HG03378 (cell line): ENCODE measurements at regions not wholly inside any gene's neighbourhood (a gene's known extent, or its start where the extent isn't known, plus 50 kb on each side); places are given as distances from the start of the nearest gene placed in this dataset.

Source experiments
- ATAC-seq: cut with Tn5 transposase; IDR thresholded peaks from one replicate; pipeline ENCODE4 v1.9.1; 2021; ENCODE audit warnings: mild to moderate bottlenecking, moderate library complexity; ENCODE audit not compliant: unreplicated experiment

- ATAC-seq: no peak
These were observed 141.2 kb downstream of the CD8B2 start for GRCh38 chr2:106628377-106628776.

DNA sequence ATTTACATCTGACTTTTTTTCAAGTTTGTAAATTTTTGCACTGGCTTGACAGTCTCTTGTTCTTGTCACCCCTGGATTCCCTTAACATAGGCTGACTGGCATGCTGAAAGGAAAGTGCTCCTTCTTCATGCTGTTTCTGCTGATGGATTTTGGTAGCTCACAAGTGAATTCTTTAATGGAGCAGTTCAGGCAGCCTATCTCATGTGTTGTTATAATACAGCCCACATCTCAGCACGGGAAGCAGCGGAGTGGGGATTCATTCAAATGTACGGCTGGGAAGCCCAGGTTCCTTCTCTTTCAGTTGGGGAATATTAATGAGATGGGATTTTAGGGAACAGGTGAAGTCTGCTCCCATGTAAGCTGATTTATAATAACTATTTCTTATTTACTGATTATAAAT is 142.8 kb downstream of the CD8B2 start:
- ATAC-seq: no peak

- no peak for ATAC-seq
These were observed 144.1 kb downstream of the CD8B2 start for GRCh38 chr2:106631281-106631680.

- ATAC-seq: no peak
These were observed 150.9 kb downstream of the CD8B2 start for GRCh38 chr2:106638043-106638442.

GRCh38 chr2:106638580-106638979 is 151.4 kb downstream of the CD8B2 start:
- ATAC-seq: no peak

- ATAC-seq: no peak
These were observed 155.5 kb downstream of the CD8B2 start for GRCh38 chr2:106642679-106643078.

DNA sequence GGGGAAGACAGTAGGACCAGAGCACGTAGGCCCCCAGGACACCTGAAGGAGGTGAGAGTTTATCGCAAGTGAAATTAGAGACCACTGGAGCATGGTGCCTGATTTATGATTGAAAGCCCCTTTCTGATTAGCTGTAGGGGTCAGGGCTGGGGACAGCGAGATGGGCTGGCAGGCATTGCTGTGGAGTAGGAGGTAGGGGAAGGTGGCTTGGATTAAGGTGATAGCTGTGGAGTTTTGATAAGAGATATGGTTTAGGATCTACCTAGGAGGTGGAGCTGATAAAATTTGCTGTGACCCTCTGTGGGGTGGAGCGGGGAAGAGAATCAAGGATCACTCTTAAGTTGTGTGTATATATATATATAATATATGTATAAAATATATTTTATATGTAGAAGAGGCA is 157.5 kb downstream of the CD8B2 start:
- no peak for ATAC-seq

GRCh38 chr2:106646605-106647004 is 159.4 kb downstream of the CD8B2 start:
- ATAC-seq: no peak

DNA sequence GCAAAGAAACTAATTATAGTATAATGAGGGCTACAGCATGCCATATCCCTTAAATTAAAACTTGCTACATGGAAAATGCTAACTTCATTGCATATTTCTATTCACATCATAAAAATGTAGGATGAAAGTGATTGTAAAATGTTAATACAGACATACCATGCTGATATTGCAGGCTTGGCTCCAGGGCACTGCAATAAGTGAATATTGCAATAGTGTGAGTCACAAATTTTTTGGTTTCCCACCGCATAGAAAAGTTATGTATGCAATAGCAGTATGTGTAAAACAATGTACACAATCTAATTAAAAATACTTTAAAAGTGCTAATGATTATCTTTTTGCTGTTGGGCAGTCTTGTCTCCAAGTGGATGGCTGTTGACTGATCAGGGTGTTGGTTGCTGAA is 162.1 kb downstream of the CD8B2 start:
- no peak for ATAC-seq

GRCh38 chr2:106653465-106653864 is 166.3 kb downstream of the CD8B2 start:
- no peak for ATAC-seq

DNA sequence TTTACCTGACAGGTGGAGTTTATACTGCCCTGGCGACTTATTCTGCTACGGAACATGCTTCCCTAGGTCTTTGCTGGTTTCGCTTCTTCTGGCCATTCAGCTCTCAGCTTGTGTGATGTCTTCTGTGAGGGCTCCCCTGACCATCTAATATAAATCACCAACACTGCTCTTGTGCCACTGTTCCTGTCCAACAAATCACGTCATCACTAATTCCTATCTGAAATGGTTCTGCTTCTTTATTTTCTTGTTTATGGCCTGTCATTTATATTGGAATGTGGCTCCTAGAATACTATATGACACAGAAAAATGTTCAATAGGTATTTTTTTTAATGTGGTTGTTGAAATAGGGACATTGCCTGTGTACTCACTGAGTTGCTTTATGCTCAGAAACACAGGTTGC is 171.5 kb downstream of the CD8B2 start:
- no peak for ATAC-seq

GRCh38 chr2:106664669-106665068 is 177.5 kb downstream of the CD8B2 start:
- peak; percentile 97 for ATAC-seq

- ATAC-seq: no peak
These were observed 180.4 kb downstream of the CD8B2 start for GRCh38 chr2:106667478-106668070.

DNA sequence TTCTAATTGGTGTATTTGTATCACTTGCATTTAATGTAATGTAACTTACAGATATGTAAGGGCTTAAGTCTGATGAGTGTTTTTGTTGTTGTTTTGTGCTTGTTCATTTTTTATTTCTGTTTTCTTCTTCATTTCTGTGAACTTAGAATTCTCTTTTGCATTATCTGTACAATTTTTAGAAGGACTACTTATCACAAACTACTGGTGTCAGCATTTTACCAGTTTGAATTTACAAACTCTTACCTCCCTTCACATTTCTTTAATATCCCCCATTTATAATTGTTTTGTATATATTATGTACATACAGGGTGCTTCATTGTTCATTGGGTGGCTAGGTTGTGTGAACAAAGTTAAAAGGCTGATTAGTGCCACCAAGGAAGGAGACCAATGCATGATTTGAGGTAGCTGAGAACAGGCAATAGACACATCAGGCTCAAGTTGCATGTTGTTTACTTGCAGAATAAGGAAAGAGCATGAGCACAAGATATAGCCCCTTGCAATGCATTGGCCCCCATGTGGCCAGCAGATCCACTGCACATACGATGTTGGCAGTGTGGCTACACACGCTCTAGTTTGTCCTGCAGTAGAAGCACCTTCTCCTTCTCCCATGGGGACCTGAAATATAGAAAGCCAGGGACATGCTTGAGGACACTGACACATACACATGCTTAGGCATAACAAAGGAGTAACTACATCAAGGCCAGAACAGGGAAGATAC is 198.2 kb downstream of the CD8B2 start:
- no peak for ATAC-seq

- no peak for ATAC-seq
These were observed 199.2 kb downstream of the ST6GAL2 start for GRCh38 chr2:106686814-106687213.

DNA sequence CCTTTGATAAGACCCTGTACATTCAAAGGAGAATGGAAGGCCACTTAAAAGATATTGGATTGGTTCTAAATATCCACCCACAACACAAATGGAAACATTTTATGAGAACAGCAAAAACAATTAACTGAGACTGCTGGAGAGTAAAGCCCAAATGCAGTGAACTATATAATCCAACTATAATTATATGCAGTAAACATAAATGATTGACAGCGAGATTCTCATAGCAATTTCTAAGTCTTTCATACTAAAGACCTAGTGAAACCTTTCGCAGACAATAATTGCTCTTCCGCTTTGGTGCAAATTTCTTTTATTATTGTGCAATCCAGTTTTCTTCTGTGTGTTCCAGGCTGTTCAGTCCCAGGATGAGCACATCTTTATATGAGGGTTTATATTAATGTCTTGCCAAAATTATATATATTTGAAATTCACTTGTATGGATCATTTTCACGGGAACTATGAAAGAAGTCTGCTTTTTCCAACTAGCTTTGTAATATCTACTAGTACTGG is 190.9 kb downstream of the ST6GAL2 start:
- no peak for ATAC-seq

DNA sequence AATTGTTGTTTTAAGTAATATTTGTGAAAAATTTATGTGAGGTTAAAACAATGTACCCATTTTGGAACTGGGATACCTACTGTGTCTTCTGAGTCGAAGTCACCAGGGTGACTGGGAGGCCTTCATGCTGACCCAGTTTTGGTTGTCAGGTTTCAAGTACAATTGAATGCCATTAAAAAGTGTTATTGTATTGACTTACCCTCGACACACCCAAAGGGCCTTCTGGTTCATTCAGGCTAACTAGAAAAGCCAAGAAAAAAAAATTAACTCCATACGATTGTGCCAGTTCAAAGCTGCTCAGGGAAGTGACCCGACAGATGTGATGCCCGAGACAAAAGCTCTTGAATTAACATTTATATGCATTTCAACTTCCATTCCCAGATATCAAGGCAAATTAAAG is 190.0 kb downstream of the ST6GAL2 start:
- no peak for ATAC-seq

DNA sequence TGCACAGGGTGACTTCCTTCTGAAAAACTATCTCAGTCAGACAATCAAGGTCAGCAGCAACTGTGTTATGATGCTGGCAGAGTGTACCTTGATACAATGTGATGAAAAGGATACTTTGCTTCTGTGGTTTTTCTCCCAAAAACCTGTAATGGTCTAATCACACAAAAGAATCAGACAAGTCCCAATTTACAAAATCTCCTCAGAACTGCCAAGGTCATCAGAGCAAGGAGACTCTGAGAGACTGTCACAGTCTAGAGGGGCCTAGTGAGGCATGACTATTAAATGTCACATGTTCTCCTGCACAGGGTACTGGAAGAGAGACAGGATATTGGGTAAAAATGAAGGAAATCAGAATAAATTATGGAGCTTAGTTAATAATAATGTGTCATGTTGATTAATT is 185.4 kb downstream of the ST6GAL2 start:
- no peak for ATAC-seq

DNA sequence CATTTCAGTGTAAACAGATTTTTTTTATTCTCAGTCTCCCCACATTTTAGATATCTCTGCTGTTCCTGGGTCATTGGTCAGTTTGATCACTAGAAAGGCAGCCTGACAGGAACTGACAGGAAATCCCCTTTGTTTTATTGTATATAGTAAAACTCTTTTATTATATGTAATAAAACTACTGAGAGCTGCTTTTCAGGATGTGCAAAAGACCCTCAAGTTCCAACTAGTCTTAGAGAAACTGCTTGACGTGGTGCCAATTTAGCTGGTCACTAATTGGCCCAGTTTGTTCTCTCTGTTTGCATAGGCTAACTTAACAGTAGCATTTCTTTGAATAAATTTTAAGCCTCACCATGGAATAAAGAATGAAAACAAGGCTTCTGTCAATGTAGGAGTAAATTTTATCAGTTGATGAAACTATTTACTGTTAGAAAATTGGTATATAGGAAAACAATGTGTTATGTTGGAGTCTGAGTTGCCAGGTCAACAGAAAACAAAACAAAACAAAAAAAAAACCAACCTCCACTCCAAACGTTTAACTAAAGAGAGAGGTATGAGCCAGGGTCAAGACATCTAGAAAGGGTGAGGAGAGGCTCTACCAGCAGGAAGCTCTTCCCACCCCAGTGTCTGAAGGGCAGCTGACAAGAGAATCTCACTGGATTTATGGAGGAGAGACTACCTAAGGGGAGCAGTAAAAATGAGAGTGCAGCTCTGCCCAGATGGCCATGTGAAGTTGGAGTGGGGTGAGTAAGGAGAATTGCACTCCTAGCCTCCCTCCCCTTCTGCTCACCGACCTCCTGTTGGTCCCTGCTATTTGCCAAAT is 184.6 kb downstream of the ST6GAL2 start:
- no peak for ATAC-seq

GRCh38 chr2:106703161-106703560 is 182.8 kb downstream of the ST6GAL2 start:
- ATAC-seq: no peak

DNA sequence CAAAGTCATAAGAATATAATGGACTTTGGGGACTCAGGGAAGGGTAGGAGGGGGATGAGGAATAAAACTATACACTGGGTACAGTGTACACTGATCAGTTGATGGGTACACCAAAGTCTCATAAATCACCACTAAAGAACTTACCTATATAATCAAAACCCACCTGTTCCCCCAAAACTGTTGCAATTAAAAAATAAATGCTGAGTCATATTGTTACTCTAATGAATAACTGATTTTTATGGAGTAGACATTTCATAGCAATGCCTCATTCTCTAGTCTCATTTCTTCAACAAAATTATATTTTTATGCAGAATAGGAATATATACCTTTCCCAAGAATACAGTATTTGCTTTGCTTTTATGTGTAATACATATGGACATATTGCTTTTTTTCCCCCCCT is 181.2 kb downstream of the ST6GAL2 start:
- ATAC-seq: no peak

DNA sequence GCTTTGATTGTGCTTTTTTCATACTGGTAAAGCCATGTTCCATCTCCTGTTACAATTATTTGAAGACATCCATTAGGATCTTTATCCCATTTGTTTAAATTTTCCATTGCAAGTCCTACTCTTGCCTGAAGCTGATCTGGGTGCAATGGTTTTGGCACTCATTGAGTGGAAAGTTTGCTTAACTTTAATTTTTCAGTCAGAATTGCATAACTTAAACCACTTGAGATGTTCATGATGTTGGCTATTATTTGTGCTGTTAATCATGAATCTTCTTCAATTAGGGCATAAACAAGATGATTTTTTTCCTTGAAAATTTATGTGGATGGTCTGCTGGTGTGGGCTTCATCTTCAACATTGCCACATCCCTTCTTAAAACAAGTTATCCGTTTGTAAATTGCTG is 180.1 kb downstream of the ST6GAL2 start:
- no peak for ATAC-seq
